GM19438 (cell line): ENCODE measurements at regions not wholly inside any gene's neighbourhood (a gene's known extent, or its start where the extent isn't known, plus 50 kb on each side); places are given as distances from the start of the nearest gene placed in this dataset.

Experiments used
- ATAC-seq: cut with Tn5 transposase; IDR thresholded peaks from one replicate; pipeline ENCODE4 v1.9.1; 2021; ENCODE audit warnings: low read depth; ENCODE audit not compliant: unreplicated experiment

- no peak for ATAC-seq
Measured at GRCh38 chr6:145228962-145229582, 506.2 kb downstream of the EPM2A start.

GRCh38 chr6:145233955-145234354 is 501.4 kb downstream of the EPM2A start:
- ATAC-seq = no peak

GRCh38 chr6:145235207-145235606 is 500.1 kb downstream of the EPM2A start:
- ATAC-seq = no peak

GRCh38 chr6:145238787-145239186 is 496.5 kb downstream of the EPM2A start:
- no peak for ATAC-seq

- ATAC-seq = no peak
Measured at GRCh38 chr6:145241039-145241438, 494.3 kb downstream of the EPM2A start.

GRCh38 chr6:145241721-145242120 is 493.6 kb downstream of the EPM2A start:
- no peak for ATAC-seq

- no peak for ATAC-seq
Measured at GRCh38 chr6:145244349-145245100, 490.8 kb downstream of the EPM2A start.

GRCh38 chr6:145245119-145245518 is 490.2 kb downstream of the EPM2A start:
- no peak for ATAC-seq

GRCh38 chr6:145247692-145248419 is 487.5 kb downstream of the EPM2A start:
- ATAC-seq = no peak

- no peak for ATAC-seq
Measured at GRCh38 chr6:145250436-145250835, 484.9 kb downstream of the EPM2A start.

GRCh38 chr6:145252737-145253136 is 482.6 kb downstream of the EPM2A start:
- ATAC-seq = no peak

- no peak for ATAC-seq
Measured at GRCh38 chr6:145254649-145255401, 480.5 kb downstream of the EPM2A start.

GRCh38 chr6:145257704-145258103 is 477.6 kb downstream of the EPM2A start:
- no peak for ATAC-seq

- no peak for ATAC-seq
Measured at GRCh38 chr6:145258122-145258521, 477.2 kb downstream of the EPM2A start.

GRCh38 chr6:145260484-145261175 is 474.7 kb downstream of the EPM2A start:
- no peak for ATAC-seq

GRCh38 chr6:145261758-145262157 is 473.6 kb downstream of the EPM2A start:
- ATAC-seq = no peak

- ATAC-seq = no peak
Measured at GRCh38 chr6:145262771-145263170, 472.5 kb downstream of the EPM2A start.

- no peak for ATAC-seq
Measured at GRCh38 chr6:145263778-145264211, 471.5 kb downstream of the EPM2A start.

- no peak for ATAC-seq
Measured at GRCh38 chr6:145266432-145267075, 468.8 kb downstream of the EPM2A start.
